Spleen (tissue), 11 donors: ENCODE measurements at regions not wholly inside any gene's neighbourhood (a gene's known extent, or its start where the extent isn't known, plus 50 kb on each side); places are given as distances from the start of the nearest gene placed in this dataset.

Experiments used
- DNase-seq: peaks from one replicate; pipeline ENCODE4 v3.0.0-alpha.2; 2020
- H3K27ac ChIP-seq, 8 donors: fragments of 200-600 bp; sonication (generic) in 7 of 8; 1 replicate in 4 of 8; 2 replicates in 4 of 8; pipeline versions ENCODE4 v1.5.0 to v1.8.0; 2016 to 2021; ENCODE audit warnings: inconsistent platforms in 4 of 8, mild to moderate bottlenecking in 4 of 8, moderate library complexity in 1 of 8
- H3K27me3 ChIP-seq, 7 donors: fragments of 200-600 bp; sonication (generic) in 6 of 7; replicated peaks in 1 of 7; 1 replicate in 4 of 7; 2 replicates in 3 of 7; pipeline versions ENCODE4 v1.5.0 to v1.8.0; 2016 to 2021; ENCODE audit warnings: inconsistent platforms in 3 of 7, mild to moderate bottlenecking in 1 of 7
- H3K36me3 ChIP-seq, 6 donors: fragments of 200-600 bp; sonication (generic) in 5 of 6; 1 replicate in 4 of 6; 2 replicates in 2 of 6; pipeline versions ENCODE4 v1.5.0 to v1.8.0; 2016 to 2021; ENCODE audit warnings: inconsistent platforms in 2 of 6
- H3K4me1 ChIP-seq, 6 donors: fragments of 200-600 bp; sonication (generic) in 5 of 6; 1 replicate in 3 of 6; 2 replicates in 3 of 6; pipeline versions ENCODE4 v1.5.0 to v1.8.0; 2016 to 2021; ENCODE audit warnings: inconsistent platforms in 3 of 6
- H3K4me3 ChIP-seq, 8 donors: fragments of 200-600 bp; sonication (generic) in 7 of 8; 1 replicate in 4 of 8; 2 replicates in 4 of 8; pipeline versions ENCODE4 v1.5.0 to v1.8.0; 2016 to 2021; ENCODE audit warnings: inconsistent platforms in 4 of 8, mild to moderate bottlenecking in 4 of 8, moderate library complexity in 2 of 8
- H3K9me3 ChIP-seq, 8 donors: fragments of 200-600 bp; sonication (generic) in 7 of 8; 1 replicate in 4 of 8; 2 replicates in 4 of 8; pipeline versions ENCODE4 v1.5.0 to v1.8.0; 2016 to 2021; ENCODE audit warnings: inconsistent platforms in 4 of 8
- POLR2A ChIP-seq, 3 donors: fragments of 450-650 bp; IDR thresholded peaks; one replicate each; pipeline ENCODE4 v1.5.1; 2017; ENCODE audit warnings: antibody characterized with exemption in 3 of 3, mild to moderate bottlenecking in 1 of 3
- POLR2AphosphoS5 ChIP-seq, 3 donors: sonication (generic); formaldehyde crosslinking; IDR thresholded peaks; one replicate each; pipeline ENCODE4 v1.5.1; 2017; ENCODE audit warnings: antibody characterized with exemption in 3 of 3
- WGBS, 5 donors: extraction: QIAGEN DNeasy Blood & Tissue Kit in 3 of 5; methylation state at CpG; one replicate each; pipeline versions ENCODE4 v1.1.5 to v1.1.7; 2013 to 2018; 5-methylcytosine and 5-hydroxymethylcytosine counted together
- intact Hi-C: fragments of 100-400 bp; cut with DNase I; formaldehyde crosslinking; loops from one replicate; pipeline ENCODE4 v1.15.0; 2023; ENCODE audit warnings: low total_unique reads
- TF ChIP-seq, protein P1 (sequence below), 11 experiments: fragments of 200-600 bp in 7 of 11; fragments of 450-650 bp in 4 of 11; sonication (generic) in 4 of 11; IDR thresholded peaks in 8 of 11; conservative IDR thresholded peaks in 3 of 11; 1 replicate in 7 of 11; 2 replicates in 4 of 11; pipeline versions ENCODE4 v1.4.0 to v1.8.0; 2016 to 2021; ENCODE audit warnings: antibody characterized with exemption in 11 of 11, inconsistent platforms in 4 of 11, mild to moderate bottlenecking in 1 of 11
- donor health status: healthy with polysubstance abuse.
- donor health status: DM: no; HTN: no; CAD: no; lungs with moderate emphysema.
- donor health status: DM: no; HTN: no; CAD: no.
- donor health status: Bipolar disorder and iron deficiency.
- donor health status: healthy.
- donor health status: DM: no; HTN: no; CAD: no.
- donor health status: DM: yes; HTN: yes; CAD: no.

GRCh38 chr14:27945512-27945911 lies 821.1 kb upstream of the FOXG1 start:
- no peak overlapping the region for H3K27ac ChIP-seq
- TF ChIP-seq POLR2A (IDR thresholded peaks at IDR 0.05) (no peak), POLR2AphosphoS5 (IDR thresholded peaks at IDR 0.05) (no peak)
- TF ChIP-seq, protein P1, sequence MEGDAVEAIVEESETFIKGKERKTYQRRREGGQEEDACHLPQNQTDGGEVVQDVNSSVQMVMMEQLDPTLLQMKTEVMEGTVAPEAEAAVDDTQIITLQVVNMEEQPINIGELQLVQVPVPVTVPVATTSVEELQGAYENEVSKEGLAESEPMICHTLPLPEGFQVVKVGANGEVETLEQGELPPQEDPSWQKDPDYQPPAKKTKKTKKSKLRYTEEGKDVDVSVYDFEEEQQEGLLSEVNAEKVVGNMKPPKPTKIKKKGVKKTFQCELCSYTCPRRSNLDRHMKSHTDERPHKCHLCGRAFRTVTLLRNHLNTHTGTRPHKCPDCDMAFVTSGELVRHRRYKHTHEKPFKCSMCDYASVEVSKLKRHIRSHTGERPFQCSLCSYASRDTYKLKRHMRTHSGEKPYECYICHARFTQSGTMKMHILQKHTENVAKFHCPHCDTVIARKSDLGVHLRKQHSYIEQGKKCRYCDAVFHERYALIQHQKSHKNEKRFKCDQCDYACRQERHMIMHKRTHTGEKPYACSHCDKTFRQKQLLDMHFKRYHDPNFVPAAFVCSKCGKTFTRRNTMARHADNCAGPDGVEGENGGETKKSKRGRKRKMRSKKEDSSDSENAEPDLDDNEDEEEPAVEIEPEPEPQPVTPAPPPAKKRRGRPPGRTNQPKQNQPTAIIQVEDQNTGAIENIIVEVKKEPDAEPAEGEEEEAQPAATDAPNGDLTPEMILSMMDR (IDR thresholded peaks at IDR 0.05 in 8 of 11, conservative IDR thresholded peaks at IDR 0.05 in 3 of 11), result no peak
- 47 to 64% (median 57%) methylated on average over 4 of the region's 4 CpGs for WGBS, 5 donors

GRCh38 chr14:27958757-27959156 lies 807.8 kb upstream of the FOXG1 start:
- H3K4me1 ChIP-seq, result no peaks in the 10 kb centered on the region
- no peak overlapping the region for H3K4me3 ChIP-seq
- TF ChIP-seq POLR2AphosphoS5 (IDR thresholded peaks at IDR 0.05) (no peak), POLR2A (IDR thresholded peaks at IDR 0.05) (no peak)
- TF ChIP-seq, protein P1 (IDR thresholded peaks at IDR 0.05 in 8 of 11, conservative IDR thresholded peaks at IDR 0.05 in 3 of 11), result no peak
- H3K9me3 ChIP-seq, result peaks cover 0 to 15% (median 8%) of the 10 kb centered on the region in 8 donors
- H3K36me3 ChIP-seq, result no peaks in the 10 kb centered on the region
- intact Hi-C loops, result no loop called here
- no peak overlapping the region for H3K27ac ChIP-seq
- no peak for DNase-seq
- no peaks in the 10 kb centered on the region for H3K27me3 ChIP-seq
- 79 to 94% (median 89%) methylated on average over 2 of the region's 2 CpGs for WGBS, 5 donors

More at GRCh38 chr14:27945512-27945911, 821.1 kb upstream of the FOXG1 start:
- no peak for DNase-seq
- no peaks in the 10 kb centered on the region for H3K27me3 ChIP-seq
- H3K36me3 ChIP-seq, result no peaks in the 10 kb centered on the region
- no peak overlapping the region for H3K4me3 ChIP-seq
- H3K4me1 ChIP-seq, result no peaks in the 10 kb centered on the region
- H3K9me3 ChIP-seq, result peaks cover 0 to 24% (median 14%) of the 10 kb centered on the region in 8 donors
- intact Hi-C loops, result no loop called here

- no peaks in the 10 kb centered on the region for H3K4me1 ChIP-seq
- TF ChIP-seq, protein P1 (IDR thresholded peaks at IDR 0.05 in 8 of 11, conservative IDR thresholded peaks at IDR 0.05 in 3 of 11), result no peak
- no peak for TF ChIP-seq POLR2A (IDR thresholded peaks at IDR 0.05)
- TF ChIP-seq POLR2AphosphoS5 (IDR thresholded peaks at IDR 0.05), result no peak
- WGBS, 5 donors, result 73 to 85% (median 77%) methylated on average over 5 of the region's 5 CpGs
- no peak overlapping the region for H3K27ac ChIP-seq
- H3K36me3 ChIP-seq, result no peaks in the 10 kb centered on the region
- DNase-seq, result no peak
- H3K4me3 ChIP-seq, result no peak overlapping the region
- peaks cover 0 to 10% (median 1%) of the 10 kb centered on the region in 8 donors for H3K9me3 ChIP-seq
- H3K27me3 ChIP-seq, result no peaks in the 10 kb centered on the region
- intact Hi-C loops, result no loop called here
Observed at GRCh38 chr14:27995691-27996090, 770.9 kb upstream of the FOXG1 start.

GRCh38 chr14:28001002-28001401 lies 765.6 kb upstream of the FOXG1 start:
- no peaks in the 10 kb centered on the region for H3K4me1 ChIP-seq
- H3K36me3 ChIP-seq, result no peaks in the 10 kb centered on the region
- no peak overlapping the region for H3K4me3 ChIP-seq
- H3K27ac ChIP-seq, result no peak overlapping the region
- TF ChIP-seq, protein P1 (IDR thresholded peaks at IDR 0.05 in 8 of 11, conservative IDR thresholded peaks at IDR 0.05 in 3 of 11), result no peak
- no peak for TF ChIP-seq POLR2AphosphoS5 (IDR thresholded peaks at IDR 0.05)
- no peak for TF ChIP-seq POLR2A (IDR thresholded peaks at IDR 0.05)
- H3K9me3 ChIP-seq, result peaks cover 0 to 46% (median 25%) of the 10 kb centered on the region in 8 donors
- no peaks in the 10 kb centered on the region for H3K27me3 ChIP-seq
- intact Hi-C loops, result no loop called here
- 70 to 90% (median 79%) methylated on average over 5 of the region's 5 CpGs for WGBS, 5 donors
- no peak for DNase-seq
